GM12864 (cell line): ENCODE measurements at regions not wholly inside any gene's neighbourhood (a gene's known extent, or its start where the extent isn't known, plus 50 kb on each side); places are given as distances from the start of the nearest gene placed in this dataset.

Experiments
- DNase-seq: peaks from one replicate; pipeline ENCODE4 v3.0.0-alpha.2; 2011; ENCODE audit warnings: low read depth
- H3K4me3 ChIP-seq: 2 replicates; pipeline ENCODE4 v1.5.1; 2011; ENCODE audit warnings: mild to moderate bottlenecking, low read depth, low read length, control low read depth
- CTCF ChIP-seq: IDR thresholded peaks from 2 replicates; pipeline ENCODE4 v1.5.1; 2011; ENCODE audit warnings: low read depth, mild to moderate bottlenecking, moderate library complexity, low read length, control low read depth, inconsistent platforms; ENCODE audit errors: missing control alignments

- no peak for DNase-seq
- H3K4me3 ChIP-seq, result no peak overlapping the region
- no peak for TF ChIP-seq CTCF
Observed at GRCh38 chr12:118467641-118468305, 91.4 kb downstream of the SUDS3 start.

GRCh38 chr12:118472940-118473339, 96.6 kb downstream of the SUDS3 start:
- no peak overlapping the region for H3K4me3 ChIP-seq
- no peak for DNase-seq

GRCh38 chr12:118480235-118480634, 103.9 kb downstream of the SUDS3 start:
- no peak for TF ChIP-seq CTCF
- H3K4me3 ChIP-seq, result no peak overlapping the region
- DNase-seq, result no peak

More at GRCh38 chr12:118472940-118473339, 96.6 kb downstream of the SUDS3 start:
- TF ChIP-seq CTCF, result no peak

GRCh38 chr12:118488034-118488433, 111.7 kb downstream of the SUDS3 start:
- no peak overlapping the region for H3K4me3 ChIP-seq
- no peak for DNase-seq
- TF ChIP-seq CTCF, result no peak

GRCh38 chr12:118493962-118494361, 117.6 kb downstream of the SUDS3 start:
- TF ChIP-seq CTCF, result no peak

GRCh38 chr12:118494776-118495175, 118.4 kb downstream of the SUDS3 start:
- DNase-seq, result no peak
- TF ChIP-seq CTCF, result no peak
- no peak overlapping the region for H3K4me3 ChIP-seq

More at GRCh38 chr12:118493962-118494361, 117.6 kb downstream of the SUDS3 start:
- no peak for DNase-seq
- H3K4me3 ChIP-seq, result no peak overlapping the region

GRCh38 chr12:118495296-118495695, 118.9 kb downstream of the SUDS3 start:
- H3K4me3 ChIP-seq, result no peak overlapping the region
- DNase-seq, result no peak
- TF ChIP-seq CTCF, result no peak
